Fibroblast of skin of left quadriceps (primary cell): ENCODE measurements at regions not wholly inside any gene's neighbourhood (a gene's known extent, or its start where the extent isn't known, plus 50 kb on each side); places are given as distances from the start of the nearest gene placed in this dataset.

ENCODE experiments used
- DNase-seq, 2 experiments: peaks; one replicate each; pipeline ENCODE4 v3.0.0-alpha.2; 2013; ENCODE audit warnings: low read depth in 2 of 2

- DNase-seq, result no peak
Measured at GRCh38 chr6:22808466-22808865, 239.1 kb downstream of the HDGFL1 start.

- no peak for DNase-seq
Measured at GRCh38 chr6:22809370-22809769, 240.0 kb downstream of the HDGFL1 start.

- DNase-seq, result no peak
Measured at GRCh38 chr6:22819209-22819608, 249.8 kb downstream of the HDGFL1 start.

GRCh38 chr6:22821664-22822320 is 252.4 kb downstream of the HDGFL1 start:
- DNase-seq, result peak; percentile 70 to 72

GRCh38 chr6:22825210-22825609 is 255.8 kb downstream of the HDGFL1 start:
- DNase-seq, result no peak

GRCh38 chr6:22826961-22827360 is 257.6 kb downstream of the HDGFL1 start:
- no peak for DNase-seq

- DNase-seq, result no peak
Measured at GRCh38 chr6:22827760-22828159, 258.4 kb downstream of the HDGFL1 start.

- peak; percentile 96 for DNase-seq
Measured at GRCh38 chr6:22828179-22829062, 259.1 kb downstream of the HDGFL1 start.

- no peak for DNase-seq
Measured at GRCh38 chr6:22829070-22829469, 259.7 kb downstream of the HDGFL1 start.

- no peak for DNase-seq
Measured at GRCh38 chr6:22830463-22830862, 261.1 kb downstream of the HDGFL1 start.

- no peak for DNase-seq
Measured at GRCh38 chr6:22833191-22833590, 263.8 kb downstream of the HDGFL1 start.

- no peak for DNase-seq
Measured at GRCh38 chr6:22838345-22838744, 269.0 kb downstream of the HDGFL1 start.

- DNase-seq, result no peak
Measured at GRCh38 chr6:22845467-22845866, 276.1 kb downstream of the HDGFL1 start.

GRCh38 chr6:22848121-22848520 is 278.8 kb downstream of the HDGFL1 start:
- no peak for DNase-seq

GRCh38 chr6:22849921-22850320 is 280.6 kb downstream of the HDGFL1 start:
- no peak for DNase-seq

GRCh38 chr6:22852101-22852500 is 282.7 kb downstream of the HDGFL1 start:
- no peak for DNase-seq

GRCh38 chr6:22873513-22874136 is 304.3 kb downstream of the HDGFL1 start:
- DNase-seq, result peak in 1 of 2 experiments; percentile 34

- no peak for DNase-seq
Measured at GRCh38 chr6:22875845-22876244, 306.5 kb downstream of the HDGFL1 start.

- no peak for DNase-seq
Measured at GRCh38 chr6:22878324-22878701, 308.9 kb downstream of the HDGFL1 start.

- DNase-seq, result no peak
Measured at GRCh38 chr6:22878706-22879105, 309.3 kb downstream of the HDGFL1 start.

- peak; percentile 96 for DNase-seq
Measured at GRCh38 chr6:22880686-22881433, 311.5 kb downstream of the HDGFL1 start.

- DNase-seq, result no peak
Measured at GRCh38 chr6:22882581-22882980, 313.2 kb downstream of the HDGFL1 start.
